HCT116 (cell line): ENCODE measurements at regions not wholly inside any gene's neighbourhood (a gene's known extent, or its start where the extent isn't known, plus 50 kb on each side); places are given as distances from the start of the nearest gene placed in this dataset.
"Not testable (repeated sequence)": the region's sequence is repeated elsewhere in the genome, so short reads cannot be mapped to it uniquely, and the experiment has no call there.

ENCODE experiments used
- ATAC-seq: fragments of 200-7000 bp; cut with Tn5 transposase; 2 replicates; pipeline ENCODE4 v1.9.1; 2020; ENCODE audit warnings: mild to moderate bottlenecking, moderate library complexity
- BruUV-seq: library from RNA; stranded (reverse); fragments of 400-500 nt; replicated peaks from 2 replicates; lab custom pipeline; 2021; lab: Mats Ljungman, UMichigan
- CTCF ChIA-PET: fragments of 300-600 bp; sonication (Branson Sonifier 250); formaldehyde crosslinking; loops from one replicate; lab custom pipeline; 2021; ENCODE audit warnings: antibody characterized with exemption; lab: Charles Lee
- POLR2A ChIA-PET: fragments of 300-600, 350-600 bp; sonication (Branson Sonifier 250); formaldehyde crosslinking; loops from one replicate; lab custom pipeline; 2021; ENCODE audit warnings: antibody characterized with exemption; lab: Charles Lee
- RAD21 ChIA-PET, 2 experiments: fragments of 300-600 bp; sonication (Branson Sonifier 250); formaldehyde crosslinking; loops; one replicate each; lab custom pipeline; 2023; ENCODE audit warnings: low total read pairs in 2 of 2; ENCODE audit not compliant: uncharacterized antibody in 2 of 2, unreplicated experiment in 2 of 2, low non-redundant PET in 1 of 2; lab: Charles Lee
- DNase-seq: peaks from one replicate; pipeline ENCODE4 v3.0.0-alpha.2; 2010; ENCODE audit warnings: low read depth, low spot score
- H2AFZ ChIP-seq: fragments of 200-600 bp; shearing (Covaris generic), sonication (generic); 2 replicates; pipeline ENCODE4 v1.6.1; 2017; ENCODE audit warnings: low read depth, mixed run types, mixed read lengths, antibody characterized with exemption, low read length; ENCODE audit not compliant: poor library complexity, severe bottlenecking
- H3K27ac ChIP-seq: 2 replicates; pipeline ENCODE4 v1.5.1; 2012; ENCODE audit warnings: low read depth, low read length
- H3K27me3 ChIP-seq: fragments of 200-600 bp; sonication (generic); 2 replicates; pipeline ENCODE4 v1.6.1; 2016; ENCODE audit warnings: mixed run types, low read length, mixed read lengths; ENCODE audit not compliant: insufficient read depth
- H3K36me3 ChIP-seq, 2 experiments: fragments of 200-500 bp in 1 of 2; fragments of 200-600 bp in 1 of 2; sonication (Bioruptor generic) in 1 of 2; sonication (generic) in 1 of 2; 2 replicates each; pipeline versions ENCODE4 v1.5.1 to v1.6.1; 2014 to 2016; ENCODE audit warnings: low read length in 2 of 2, inconsistent platforms in 1 of 2, mixed read lengths in 1 of 2, mixed run types in 1 of 2; ENCODE audit not compliant: insufficient read depth in 2 of 2, control insufficient read depth in 1 of 2
- H3K4me1 ChIP-seq, 2 experiments: fragments of 200-600 bp in 1 of 2; sonication (generic) in 1 of 2; 2 replicates each; pipeline versions ENCODE4 v1.5.1 to v1.6.1; 2012 to 2017; ENCODE audit warnings: low read length in 2 of 2, inconsistent platforms in 1 of 2, mild to moderate bottlenecking in 1 of 2, mixed read lengths in 1 of 2, mixed run types in 1 of 2, moderate library complexity in 1 of 2; ENCODE audit not compliant: insufficient read depth in 2 of 2, control insufficient read depth in 1 of 2
- H3K4me2 ChIP-seq: fragments of 200-600 bp; sonication (generic); 2 replicates; pipeline ENCODE4 v1.6.1; 2017; ENCODE audit warnings: mixed run types, low read length, mixed read lengths
- H3K4me3 ChIP-seq, 2 experiments: fragments of 200-600 bp in 1 of 2; sonication (generic) in 1 of 2; replicated peaks in 1 of 2; 2 replicates each; pipeline ENCODE4 v1.5.1; 2011 to 2016; ENCODE audit warnings: low read length in 2 of 2, control low read depth in 1 of 2, low read depth in 1 of 2, mild to moderate bottlenecking in 1 of 2, mixed read lengths in 1 of 2, mixed run types in 1 of 2
- H3K79me2 ChIP-seq: fragments of 200-600 bp; sonication (generic); 2 replicates; pipeline ENCODE4 v1.6.1; 2017; ENCODE audit warnings: mild to moderate bottlenecking, mixed run types, low read length, moderate library complexity, mixed read lengths; ENCODE audit not compliant: insufficient read depth
- H3K9ac ChIP-seq: fragments of 200-600 bp; sonication (generic); 2 replicates; pipeline ENCODE4 v1.6.1; 2016; ENCODE audit warnings: low read length, mixed read lengths
- H3K9me2 ChIP-seq: fragments of 200-600 bp; sonication (generic), shearing (Covaris generic); 2 replicates; pipeline ENCODE4 v1.6.1; 2017; ENCODE audit warnings: mixed run types, mild to moderate bottlenecking, moderate library complexity; ENCODE audit not compliant: insufficient read depth
- H3K9me3 ChIP-seq, 2 experiments: fragments of 200-500 bp in 1 of 2; fragments of 200-600 bp in 1 of 2; sonication (Bioruptor generic) in 1 of 2; sonication (generic) in 1 of 2; 2 replicates each; pipeline ENCODE4 v1.6.1; 2014 to 2017; ENCODE audit warnings: low read length in 2 of 2, mixed read lengths in 2 of 2, inconsistent platforms in 1 of 2, low read depth in 1 of 2, mild to moderate bottlenecking in 1 of 2, mixed run types in 1 of 2, moderate library complexity in 1 of 2; ENCODE audit not compliant: control insufficient read depth in 1 of 2, insufficient read depth in 1 of 2
- H4K20me1 ChIP-seq: fragments of 200-600 bp; sonication (generic), shearing (Covaris generic); 2 replicates; pipeline ENCODE4 v1.6.1; 2017; ENCODE audit warnings: mixed run types, mild to moderate bottlenecking, moderate library complexity; ENCODE audit not compliant: insufficient read depth
- CEBPB ChIP-seq: IDR thresholded peaks from 2 replicates; pipeline ENCODE4 v1.6.1; 2012; ENCODE audit warnings: low read depth
- EGR1 ChIP-seq: IDR thresholded peaks from 2 replicates; pipeline ENCODE4 v1.6.1; 2012; ENCODE audit warnings: low read depth
- FOSL1 ChIP-seq: IDR thresholded peaks from 2 replicates; pipeline ENCODE4 v1.6.1; 2012; ENCODE audit warnings: low read depth
- RAD21 ChIP-seq: IDR thresholded peaks from 2 replicates; pipeline ENCODE4 v1.6.1; 2012; ENCODE audit warnings: low read depth, mild to moderate bottlenecking
- SP1 ChIP-seq: IDR thresholded peaks from 2 replicates; pipeline ENCODE4 v1.6.1; 2012; ENCODE audit warnings: low read depth
- intact Hi-C: fragments of 100-400 bp; cut with micrococcal nuclease; formaldehyde crosslinking; loops from 2 replicates; pipeline ENCODE4 v1.10.0; 2022
- TF ChIP-seq, protein P1 (sequence below): IDR thresholded peaks from 2 replicates; pipeline ENCODE4 v1.6.1; 2012; ENCODE audit warnings: low read depth

DNA sequence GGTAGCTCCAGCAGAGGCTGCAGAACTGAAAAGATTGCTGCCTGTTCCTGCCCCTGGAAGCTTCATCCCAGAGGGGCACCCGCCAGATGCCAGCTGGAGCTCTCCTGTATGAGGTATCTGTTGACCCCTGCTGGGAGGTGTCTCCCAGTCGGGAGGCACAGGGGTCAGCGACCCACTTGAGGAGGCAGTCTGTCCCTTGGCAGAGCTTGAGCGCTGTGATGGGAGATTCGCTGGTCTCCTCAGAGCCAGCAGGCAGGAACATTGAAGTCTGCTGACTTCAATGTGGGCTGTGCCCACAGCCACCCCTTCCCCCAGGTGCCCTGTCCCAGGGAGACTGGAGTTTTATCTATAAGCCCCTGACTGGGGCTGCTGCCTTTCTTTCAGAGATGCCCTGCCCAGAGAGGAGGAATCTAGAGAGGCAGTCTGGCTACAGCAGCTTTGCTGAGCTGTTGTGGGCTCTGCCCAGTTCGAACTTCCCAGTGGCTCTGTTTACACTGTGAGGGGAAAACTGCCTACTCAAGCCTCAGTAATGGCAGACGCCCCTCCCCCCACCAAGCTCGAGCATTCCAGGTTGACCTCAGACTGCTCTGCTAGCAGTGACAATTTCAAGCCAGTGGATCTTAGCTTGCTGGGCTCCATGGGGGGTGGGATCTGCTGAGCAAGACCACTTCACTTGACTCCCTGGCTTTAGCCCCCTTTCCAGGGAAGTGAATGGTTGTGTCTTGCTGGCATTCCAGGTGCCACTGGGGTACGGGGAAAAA lies 622.3 kb upstream of the ACTRT1 start:
- ATAC-seq, H3K9me3 ChIP-seq, H3K79me2 ChIP-seq, H4K20me1 ChIP-seq, H3K9ac ChIP-seq, RAD21 ChIA-PET, BruUV-seq, H3K27ac ChIP-seq, H3K27me3 ChIP-seq, H3K4me1 ChIP-seq, H3K36me3 ChIP-seq, H3K4me3 ChIP-seq, POLR2A ChIA-PET, intact Hi-C loops, CTCF ChIA-PET, H2AFZ ChIP-seq, DNase-seq, H3K4me2 ChIP-seq, H3K9me2 ChIP-seq: not testable (repeated sequence)

DNA sequence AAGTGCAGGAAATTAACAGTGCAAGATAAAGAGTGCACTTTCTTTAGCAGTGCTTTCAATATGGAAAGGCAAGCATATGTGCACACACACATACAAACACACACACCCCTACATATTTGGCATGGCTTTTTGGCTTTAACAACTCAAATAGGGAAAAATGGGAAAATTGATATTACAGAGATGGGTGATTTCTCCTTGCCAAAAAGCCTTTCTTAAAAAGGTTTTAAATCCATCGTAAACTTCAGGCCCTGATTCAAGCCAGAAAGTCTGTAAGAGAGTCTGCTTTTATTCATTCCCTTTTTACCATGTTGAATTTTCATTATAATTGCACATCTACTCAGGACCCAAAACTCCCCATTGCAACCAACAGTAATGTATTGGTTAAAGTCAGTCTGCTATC lies 612.0 kb upstream of the ACTRT1 start:
- POLR2A ChIA-PET: no interaction called here
- Histone ChIP-seq H3K9me3 (no peaks in the 10 kb centered on the region), H3K4me2 (no peak overlapping the region), H3K9me2 (no peaks in the 10 kb centered on the region), H3K27ac (no peak overlapping the region), H3K36me3 (no peaks in the 10 kb centered on the region), H2AFZ (no peak overlapping the region), H3K9ac (no peak overlapping the region), H3K79me2 (no peaks in the 10 kb centered on the region), H4K20me1 (no peaks in the 10 kb centered on the region), H3K27me3 (no peaks in the 10 kb centered on the region), H3K4me3 (no peak overlapping the region), H3K4me1 (no peaks in the 10 kb centered on the region)
- TF ChIP-seq EGR1: no peak
- no peak for TF ChIP-seq SP1
- no peak for TF ChIP-seq FOSL1
- no peak for TF ChIP-seq CEBPB
- no peak for TF ChIP-seq RAD21
- TF ChIP-seq, protein P1, sequence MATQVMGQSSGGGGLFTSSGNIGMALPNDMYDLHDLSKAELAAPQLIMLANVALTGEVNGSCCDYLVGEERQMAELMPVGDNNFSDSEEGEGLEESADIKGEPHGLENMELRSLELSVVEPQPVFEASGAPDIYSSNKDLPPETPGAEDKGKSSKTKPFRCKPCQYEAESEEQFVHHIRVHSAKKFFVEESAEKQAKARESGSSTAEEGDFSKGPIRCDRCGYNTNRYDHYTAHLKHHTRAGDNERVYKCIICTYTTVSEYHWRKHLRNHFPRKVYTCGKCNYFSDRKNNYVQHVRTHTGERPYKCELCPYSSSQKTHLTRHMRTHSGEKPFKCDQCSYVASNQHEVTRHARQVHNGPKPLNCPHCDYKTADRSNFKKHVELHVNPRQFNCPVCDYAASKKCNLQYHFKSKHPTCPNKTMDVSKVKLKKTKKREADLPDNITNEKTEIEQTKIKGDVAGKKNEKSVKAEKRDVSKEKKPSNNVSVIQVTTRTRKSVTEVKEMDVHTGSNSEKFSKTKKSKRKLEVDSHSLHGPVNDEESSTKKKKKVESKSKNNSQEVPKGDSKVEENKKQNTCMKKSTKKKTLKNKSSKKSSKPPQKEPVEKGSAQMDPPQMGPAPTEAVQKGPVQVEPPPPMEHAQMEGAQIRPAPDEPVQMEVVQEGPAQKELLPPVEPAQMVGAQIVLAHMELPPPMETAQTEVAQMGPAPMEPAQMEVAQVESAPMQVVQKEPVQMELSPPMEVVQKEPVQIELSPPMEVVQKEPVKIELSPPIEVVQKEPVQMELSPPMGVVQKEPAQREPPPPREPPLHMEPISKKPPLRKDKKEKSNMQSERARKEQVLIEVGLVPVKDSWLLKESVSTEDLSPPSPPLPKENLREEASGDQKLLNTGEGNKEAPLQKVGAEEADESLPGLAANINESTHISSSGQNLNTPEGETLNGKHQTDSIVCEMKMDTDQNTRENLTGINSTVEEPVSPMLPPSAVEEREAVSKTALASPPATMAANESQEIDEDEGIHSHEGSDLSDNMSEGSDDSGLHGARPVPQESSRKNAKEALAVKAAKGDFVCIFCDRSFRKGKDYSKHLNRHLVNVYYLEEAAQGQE: no peak
- RAD21 ChIA-PET: no interaction called here
- DNase-seq (no peak), ATAC-seq (no peak)
- CTCF ChIA-PET: no interaction called here
- intact Hi-C loops: no loop called here
- BruUV-seq: no TSS peak
